Glutamatergic neuron (in vitro differentiated cells): ENCODE measurements at regions not wholly inside any gene's neighbourhood (a gene's known extent, or its start where the extent isn't known, plus 50 kb on each side); places are given as distances from the start of the nearest gene placed in this dataset.
"Not testable (repeated sequence)": the region's sequence is repeated elsewhere in the genome, so short reads cannot be mapped to it uniquely, and the experiment has no call there.

Experiments used
- DNase-seq: peaks from one replicate; pipeline ENCODE4 v3.0.0; 2022
- H3K27ac Mint-ChIP-seq: one replicate; pipeline ENCODE4 v1.8.0; 2020; ENCODE audit warnings: mild to moderate bottlenecking, mixed read lengths, inconsistent platforms; ENCODE audit not compliant: unreplicated experiment
- H3K27me3 Mint-ChIP-seq: one replicate; pipeline ENCODE4 v1.8.0; 2020; ENCODE audit warnings: mild to moderate bottlenecking, moderate library complexity, mixed read lengths, inconsistent platforms; ENCODE audit not compliant: unreplicated experiment
- H3K36me3 Mint-ChIP-seq: one replicate; pipeline ENCODE4 v1.8.0; 2020; ENCODE audit warnings: mild to moderate bottlenecking, mixed read lengths, inconsistent platforms; ENCODE audit not compliant: unreplicated experiment
- H3K4me1 Mint-ChIP-seq: one replicate; pipeline ENCODE4 v1.8.0; 2020; ENCODE audit warnings: mild to moderate bottlenecking, low read depth, mixed read lengths, inconsistent platforms; ENCODE audit not compliant: unreplicated experiment
- H3K4me3 Mint-ChIP-seq: one replicate; pipeline ENCODE4 v1.8.0; 2020; ENCODE audit warnings: mild to moderate bottlenecking, mixed read lengths, inconsistent platforms; ENCODE audit not compliant: unreplicated experiment
- H3K9me3 Mint-ChIP-seq: one replicate; pipeline ENCODE4 v1.8.0; 2020; ENCODE audit warnings: mild to moderate bottlenecking, moderate library complexity, mixed read lengths, inconsistent platforms; ENCODE audit not compliant: unreplicated experiment
- TF ChIP-seq, protein P1 (sequence below): fragments of 200-600 bp; sonication (generic); IDR thresholded peaks from one replicate; pipeline ENCODE4 v1.5.0; 2021; ENCODE audit not compliant: partially characterized antibody, unreplicated experiment

DNA sequence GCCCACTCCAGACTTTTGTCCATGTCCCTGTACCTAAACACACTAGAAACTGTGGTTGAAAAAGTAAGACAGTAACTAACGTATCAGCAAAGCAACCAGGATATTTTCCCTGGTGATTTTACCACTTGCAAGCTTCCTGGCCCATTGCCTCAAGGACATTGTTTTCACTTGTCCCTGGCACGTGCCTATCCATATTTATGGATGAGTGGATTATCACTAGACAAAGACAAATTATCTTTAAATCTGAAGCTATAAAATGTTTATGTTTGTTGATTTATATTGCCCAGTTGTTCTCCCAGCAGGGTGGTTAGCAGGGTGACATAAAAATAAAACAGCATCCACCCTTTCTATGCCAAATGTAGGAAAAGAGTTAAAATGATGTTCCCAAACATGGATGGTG is 93.2 kb upstream of the STEAP1 start:
- no peaks in the 10 kb centered on the region for H3K9me3 Mint-ChIP-seq
- H3K27me3 Mint-ChIP-seq, result no peaks in the 10 kb centered on the region
- no peak overlapping the region for H3K27ac Mint-ChIP-seq
- no peaks in the 10 kb centered on the region for H3K4me1 Mint-ChIP-seq
- H3K4me3 Mint-ChIP-seq, result no peak overlapping the region
- no peaks in the 10 kb centered on the region for H3K36me3 Mint-ChIP-seq
- TF ChIP-seq, protein P1, sequence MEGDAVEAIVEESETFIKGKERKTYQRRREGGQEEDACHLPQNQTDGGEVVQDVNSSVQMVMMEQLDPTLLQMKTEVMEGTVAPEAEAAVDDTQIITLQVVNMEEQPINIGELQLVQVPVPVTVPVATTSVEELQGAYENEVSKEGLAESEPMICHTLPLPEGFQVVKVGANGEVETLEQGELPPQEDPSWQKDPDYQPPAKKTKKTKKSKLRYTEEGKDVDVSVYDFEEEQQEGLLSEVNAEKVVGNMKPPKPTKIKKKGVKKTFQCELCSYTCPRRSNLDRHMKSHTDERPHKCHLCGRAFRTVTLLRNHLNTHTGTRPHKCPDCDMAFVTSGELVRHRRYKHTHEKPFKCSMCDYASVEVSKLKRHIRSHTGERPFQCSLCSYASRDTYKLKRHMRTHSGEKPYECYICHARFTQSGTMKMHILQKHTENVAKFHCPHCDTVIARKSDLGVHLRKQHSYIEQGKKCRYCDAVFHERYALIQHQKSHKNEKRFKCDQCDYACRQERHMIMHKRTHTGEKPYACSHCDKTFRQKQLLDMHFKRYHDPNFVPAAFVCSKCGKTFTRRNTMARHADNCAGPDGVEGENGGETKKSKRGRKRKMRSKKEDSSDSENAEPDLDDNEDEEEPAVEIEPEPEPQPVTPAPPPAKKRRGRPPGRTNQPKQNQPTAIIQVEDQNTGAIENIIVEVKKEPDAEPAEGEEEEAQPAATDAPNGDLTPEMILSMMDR, result no peak
- DNase-seq, result no peak

GRCh38 chr7:90064370-90064769 is 89.9 kb upstream of the STEAP1 start:
- no peaks in the 10 kb centered on the region for H3K4me1 Mint-ChIP-seq
- H3K4me3 Mint-ChIP-seq, result no peak overlapping the region
- H3K36me3 Mint-ChIP-seq, result no peaks in the 10 kb centered on the region
- no peak for DNase-seq
- no peak overlapping the region for H3K27ac Mint-ChIP-seq
- no peaks in the 10 kb centered on the region for H3K27me3 Mint-ChIP-seq
- TF ChIP-seq, protein P1, result no peak
- H3K9me3 Mint-ChIP-seq, result no peaks in the 10 kb centered on the region

GRCh38 chr7:90067171-90067570 is 87.1 kb upstream of the STEAP1 start:
- Mint-ChIP-seq H3K4me1 (no peaks in the 10 kb centered on the region), H3K9me3 (no peaks in the 10 kb centered on the region), H3K27me3 (no peaks in the 10 kb centered on the region), H3K27ac (no peak overlapping the region), H3K4me3 (no peak overlapping the region), H3K36me3 (no peaks in the 10 kb centered on the region)
- DNase-seq, result no peak
- TF ChIP-seq, protein P1, result no peak

GRCh38 chr7:90070238-90070637 is 84.0 kb upstream of the STEAP1 start:
- not testable (repeated sequence) for H3K27ac Mint-ChIP-seq, H3K27me3 Mint-ChIP-seq, H3K9me3 Mint-ChIP-seq, DNase-seq, H3K4me1 Mint-ChIP-seq, H3K4me3 Mint-ChIP-seq, H3K36me3 Mint-ChIP-seq

DNA sequence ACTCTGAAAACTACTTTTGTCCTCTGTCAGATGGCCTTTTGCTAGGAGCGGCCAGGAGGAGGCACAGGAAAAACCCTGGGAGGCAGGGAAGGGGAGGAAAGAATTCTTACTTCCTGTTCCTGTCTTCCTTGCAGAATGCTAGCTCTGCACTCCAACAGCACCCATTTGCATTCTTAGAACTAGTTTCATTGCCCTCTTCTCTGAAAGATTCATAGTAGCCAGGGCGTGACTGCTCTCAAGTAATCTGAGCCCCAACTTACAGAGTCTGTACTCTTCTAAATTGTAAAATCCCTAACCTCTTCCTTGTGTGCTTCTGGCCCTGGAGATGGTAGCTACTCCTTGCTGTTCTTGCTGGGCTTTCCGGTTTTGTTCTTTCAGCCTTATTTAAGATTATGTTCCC is 75.3 kb upstream of the STEAP1 start:
- H3K36me3 Mint-ChIP-seq, result no peaks in the 10 kb centered on the region
- H3K27me3 Mint-ChIP-seq, result no peaks in the 10 kb centered on the region
- no peaks in the 10 kb centered on the region for H3K4me1 Mint-ChIP-seq
- TF ChIP-seq, protein P1, result no peak
- no peak overlapping the region for H3K27ac Mint-ChIP-seq
- no peaks in the 10 kb centered on the region for H3K9me3 Mint-ChIP-seq
- DNase-seq, result no peak
- H3K4me3 Mint-ChIP-seq, result no peak overlapping the region

GRCh38 chr7:90081621-90082020 is 72.6 kb upstream of the STEAP1 start:
- Mint-ChIP-seq H3K4me3 (no peak overlapping the region), H3K27ac (no peak overlapping the region), H3K4me1 (no peaks in the 10 kb centered on the region), H3K9me3 (no peaks in the 10 kb centered on the region), H3K36me3 (no peaks in the 10 kb centered on the region), H3K27me3 (no peaks in the 10 kb centered on the region)
- TF ChIP-seq, protein P1, result no peak
- no peak for DNase-seq
